H1 (cell line): ENCODE measurements at regions not wholly inside any gene's neighbourhood (a gene's known extent, or its start where the extent isn't known, plus 50 kb on each side); places are given as distances from the start of the nearest gene placed in this dataset. TPM values are rescaled to one million over a fixed set of nuclear protein-coding genes. Genes with fewer than 3 reads are reported as not detected.

Source experiments
- CTCF ChIA-PET: fragments of 300-600 bp; sonication (Branson Sonifier 250); formaldehyde crosslinking; loops from one replicate; lab custom pipeline; 2021; ENCODE audit not compliant: partially characterized antibody; lab: Charles Lee
- POLR2A ChIA-PET: fragments of 300-600 bp; sonication (Branson Sonifier 250); formaldehyde crosslinking; loops from one replicate; lab custom pipeline; 2021; ENCODE audit warnings: inconsistent platforms; ENCODE audit not compliant: partially characterized antibody; lab: Charles Lee
- DNase-seq, 2 experiments: peaks; one replicate each; pipeline versions ENCODE4 v3.0.0 to v3.0.0-alpha.2; 2010 to 2022; ENCODE audit warnings: low spot score in 2 of 2, low read depth in 1 of 2, mixed read lengths in 1 of 2
- FAIRE-seq: peaks from 2 replicates; lab custom pipeline; 2011; peaks lifted over from hg19 to GRCh38; lab: Jason Lieb, UNC
- H2AFZ ChIP-seq: 2 replicates; pipeline ENCODE4 v1.8.1; 2012; ENCODE audit warnings: low read length, inconsistent platforms
- H2AK5ac ChIP-seq: 2 replicates; pipeline ENCODE4 v1.6.1; 2013; ENCODE audit warnings: low read depth, low read length
- H2BK120ac ChIP-seq: replicated peaks from 2 replicates; pipeline ENCODE3; 2013; ENCODE audit warnings: low read depth, low read length, inconsistent platforms
- H2BK12ac ChIP-seq: 2 replicates; pipeline ENCODE4 v1.6.1; 2013; ENCODE audit warnings: low read depth, low read length
- H2BK15ac ChIP-seq: 2 replicates; pipeline ENCODE4 v1.6.1; 2013; ENCODE audit warnings: low read length
- H2BK20ac ChIP-seq: 2 replicates; pipeline ENCODE4 v1.6.1; 2013; ENCODE audit warnings: low read length
- H2BK5ac ChIP-seq: 2 replicates; pipeline ENCODE4 v1.6.1; 2013; ENCODE audit warnings: low read depth, low read length
- H3K14ac ChIP-seq: 2 replicates; pipeline ENCODE4 v1.6.1; 2013; ENCODE audit warnings: inconsistent platforms; ENCODE audit not compliant: insufficient read length
- H3K18ac ChIP-seq: 2 replicates; pipeline ENCODE4 v1.6.1; 2013; ENCODE audit warnings: low read length; ENCODE audit errors: extremely low read depth
- H3K23ac ChIP-seq: 2 replicates; pipeline ENCODE4 v1.6.1; 2013; ENCODE audit warnings: inconsistent platforms; ENCODE audit not compliant: insufficient read length
- H3K23me2 ChIP-seq: 2 replicates; pipeline ENCODE4 v1.6.1; 2013; ENCODE audit warnings: low read depth, low read length
- H3K27ac ChIP-seq: 2 replicates; pipeline ENCODE4 v1.6.1; 2011; ENCODE audit warnings: low read depth, low read length, inconsistent platforms
- H3K27me3 ChIP-seq, 4 experiments: replicated peaks in 1 of 4; 1 replicate in 1 of 4; 2 replicates in 3 of 4; pipeline versions ENCODE4 v1.6.1 to v1.8.1; 2011 to 2013; ENCODE audit warnings: low read length in 3 of 4, mild to moderate bottlenecking in 3 of 4, inconsistent platforms in 2 of 4, mixed read lengths in 2 of 4, moderate library complexity in 1 of 4; ENCODE audit not compliant: control insufficient read depth in 3 of 4, insufficient read depth in 3 of 4; ENCODE audit errors: extremely low read depth in 1 of 4
- H3K36me3 ChIP-seq, 4 experiments: 2 replicates each; pipeline versions ENCODE4 v1.6.1 to v1.8.1; 2011 to 2013; ENCODE audit warnings: mild to moderate bottlenecking in 4 of 4, low read length in 3 of 4, moderate library complexity in 2 of 4, control low read depth in 1 of 4, inconsistent platforms in 1 of 4; ENCODE audit not compliant: insufficient read depth in 4 of 4, control insufficient read depth in 2 of 4
- H3K4ac ChIP-seq: replicated peaks from 2 replicates; pipeline ENCODE3; 2013; ENCODE audit warnings: low read length, low read depth, mixed read lengths, inconsistent platforms; ENCODE audit not compliant: insufficient read length
- H3K4me1 ChIP-seq, 4 experiments: replicated peaks in 1 of 4; 1 replicate in 1 of 4; 2 replicates in 3 of 4; pipeline versions ENCODE4 v1.6.1 to v1.8.1; 2011 to 2013; ENCODE audit warnings: low read length in 3 of 4, inconsistent platforms in 2 of 4, mixed read lengths in 1 of 4; ENCODE audit not compliant: insufficient read depth in 4 of 4, control insufficient read depth in 3 of 4
- H3K4me2 ChIP-seq, 2 experiments: 2 replicates each; pipeline versions ENCODE4 v1.6.1 to v1.8.1; 2011 to 2013; ENCODE audit warnings: low read depth in 2 of 2, low read length in 2 of 2, control low read depth in 1 of 2, inconsistent platforms in 1 of 2, mild to moderate bottlenecking in 1 of 2; ENCODE audit not compliant: insufficient read depth in 1 of 2
- H3K4me3 ChIP-seq, 4 experiments: fragments of 200-600, 300-600 bp in 1 of 4; sonication (generic), shearing (Covaris generic), sonication (Bioruptor Twin) in 1 of 4; 2 replicates each; pipeline versions ENCODE4 v1.5.1 to v1.8.1; 2011 to 2016; ENCODE audit warnings: low read length in 4 of 4, low read depth in 3 of 4, control low read depth in 2 of 4, inconsistent platforms in 2 of 4, mild to moderate bottlenecking in 2 of 4, mixed read lengths in 1 of 4, moderate library complexity in 1 of 4; ENCODE audit not compliant: insufficient read depth in 2 of 4; ENCODE audit errors: extremely low read depth in 1 of 4
- H3K56ac ChIP-seq: replicated peaks from 2 replicates; pipeline ENCODE3; 2013; ENCODE audit warnings: low read depth, mild to moderate bottlenecking, mixed read lengths, low read length, inconsistent platforms; ENCODE audit not compliant: insufficient read length
- H3K79me1 ChIP-seq: 2 replicates; pipeline ENCODE4 v1.6.1; 2013; ENCODE audit warnings: low read depth, low read length, control low read depth
- H3K79me2 ChIP-seq, 2 experiments: 2 replicates each; pipeline versions ENCODE4 v1.6.1 to v1.8.1; 2012 to 2013; ENCODE audit warnings: low read length in 2 of 2, mild to moderate bottlenecking in 2 of 2, inconsistent platforms in 1 of 2; ENCODE audit not compliant: insufficient read depth in 2 of 2, control insufficient read depth in 1 of 2
- H3K9ac ChIP-seq, 4 experiments: replicated peaks in 1 of 4; 1 replicate in 1 of 4; 2 replicates in 3 of 4; pipeline versions ENCODE4 v1.6.1 to v1.8.1; 2011 to 2013; ENCODE audit warnings: low read depth in 3 of 4, low read length in 3 of 4, control low read depth in 2 of 4, mild to moderate bottlenecking in 2 of 4, moderate library complexity in 2 of 4, inconsistent platforms in 1 of 4; ENCODE audit errors: extremely low read depth in 1 of 4
- H3K9me3 ChIP-seq, 2 experiments: 2 replicates each; pipeline versions ENCODE4 v1.6.1 to v1.8.1; 2012 to 2013; ENCODE audit warnings: mild to moderate bottlenecking in 2 of 2, moderate library complexity in 2 of 2, control low read depth in 1 of 2, inconsistent platforms in 1 of 2, low read depth in 1 of 2, low read length in 1 of 2, mixed read lengths in 1 of 2; ENCODE audit not compliant: insufficient read depth in 2 of 2
- H4K20me1 ChIP-seq, 2 experiments: replicated peaks in 1 of 2; 2 replicates each; pipeline versions ENCODE3 to v1.8.1; 2011 to 2013; ENCODE audit warnings: inconsistent platforms in 2 of 2, low read length in 2 of 2, mild to moderate bottlenecking in 1 of 2; ENCODE audit not compliant: insufficient read depth in 2 of 2, control insufficient read depth in 1 of 2
- H4K5ac ChIP-seq: 2 replicates; pipeline ENCODE4 v1.6.1; 2013; ENCODE audit warnings: low read length, low read depth, mixed read lengths, inconsistent platforms; ENCODE audit not compliant: insufficient read length
- H4K8ac ChIP-seq: 2 replicates; pipeline ENCODE4 v1.8.0; 2013; ENCODE audit warnings: mild to moderate bottlenecking, moderate library complexity, low read length, inconsistent platforms; ENCODE audit not compliant: insufficient read depth; ENCODE audit errors: extremely low read depth
- H4K91ac ChIP-seq: replicated peaks from 2 replicates; pipeline ENCODE3; 2013; ENCODE audit warnings: low read length, mixed read lengths, inconsistent platforms; ENCODE audit not compliant: insufficient read length
- ASH2L ChIP-seq: fragments of 200-600, 300-600 bp; sonication (generic); IDR thresholded peaks from one replicate; pipeline ENCODE4 v1.7.1; 2017; ENCODE audit warnings: low read length
- CBX8 ChIP-seq: fragments of 300-800, 300-1000 bp; sonication (generic); IDR thresholded peaks from 2 replicates; pipeline ENCODE4 v1.7.1; 2016; ENCODE audit warnings: low read depth, low read length, borderline replicate concordance
- EP300 ChIP-seq, 2 experiments: IDR thresholded peaks; 1 replicate in 1 of 2; 2 replicates in 1 of 2; pipeline ENCODE4 v1.6.1; 2011 to 2012; ENCODE audit warnings: low read depth in 2 of 2, low read length in 2 of 2, mild to moderate bottlenecking in 2 of 2, borderline replicate concordance in 1 of 2, inconsistent platforms in 1 of 2, moderate library complexity in 1 of 2
- small RNA-seq: library from polyadenylated mRNA; stranded (forward); fragments of <200 nt; extraction: miRNeasy Mini kit (QIAGEN cat#:217004); gene quantifications from one replicate; pipeline ENCODE3, GENCODE V24; 2013; ENCODE audit not compliant: insufficient read depth

DNA sequence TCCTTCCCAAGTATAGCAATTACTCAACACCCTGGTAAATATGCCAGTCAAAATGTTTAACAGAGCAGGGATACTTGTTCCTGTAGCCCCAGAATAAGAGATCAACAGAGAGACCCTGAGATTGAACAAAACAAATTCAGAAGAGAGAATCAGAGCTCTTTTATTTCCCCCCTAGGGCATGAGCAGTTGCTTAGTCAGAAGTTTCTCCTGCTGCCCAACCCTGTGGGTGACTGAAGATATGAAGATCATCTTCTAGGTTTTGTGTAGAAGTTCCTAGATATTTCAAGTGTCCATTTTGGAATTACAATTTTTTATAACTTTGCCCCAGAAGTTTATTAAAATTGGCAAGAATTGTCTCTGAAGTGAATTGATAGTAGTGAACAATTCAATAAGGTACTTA, 59.1 kb upstream of the RXFP1 start:
- Histone ChIP-seq H3K36me3 (no peaks in the 10 kb centered on the region), H2BK20ac (no peak overlapping the region), H2AFZ (no peak overlapping the region), H3K4me3 (no peak overlapping the region), H3K4ac (no peak overlapping the region), H3K79me2 (no peaks in the 10 kb centered on the region), H3K4me2 (no peak overlapping the region), H3K18ac (no peak overlapping the region), H2BK12ac (no peak overlapping the region), H4K20me1 (no peaks in the 10 kb centered on the region), H3K27me3 (no peaks in the 10 kb centered on the region), H3K23ac (no peak overlapping the region), H3K23me2 (no peaks in the 10 kb centered on the region), H4K8ac (no peak overlapping the region), H3K27ac (no peak overlapping the region), H2BK5ac (no peak overlapping the region), H3K9ac (no peak overlapping the region), H4K91ac (no peak overlapping the region), H2BK15ac (no peak overlapping the region), H3K9me3 (no peaks in the 10 kb centered on the region), H3K14ac (no peak overlapping the region), H3K4me1 (no peaks in the 10 kb centered on the region), H2BK120ac (no peak overlapping the region), H4K5ac (no peak overlapping the region), H3K56ac (no peak overlapping the region), H3K79me1 (no peaks in the 10 kb centered on the region), H2AK5ac (no peak overlapping the region)
- CTCF ChIA-PET, result interaction anchor here (1.3 to 2.2 kb wide), 3 partner anchors 22 to 52 kb away, joined by 3 to 6 read pairs (median 3); no protein-coding TSS in a partner anchor
- FAIRE-seq (no peak), DNase-seq (no peak)
- POLR2A ChIA-PET, result no interaction called here
- TF ChIP-seq CBX8 (no peak), ASH2L (no peak), EP300 (IDR thresholded peaks at IDR 0.05; ENCODE audit: borderline replicate concordance in 1 of 2, low read depth in 2 of 2, low read length in 2 of 2) (no peak)

Small RNA genes lying in the stretch of these regions (small RNA-seq; reads per million reads assigned to genes)
- not detected for gene RNU4-79P
